ENCODE measurements at regions not wholly inside any gene's neighbourhood (a gene's known extent, or its start where the extent isn't known, plus 50 kb on each side); places are given as distances from the start of the nearest gene placed in this dataset.

- TF ChIP-seq CHD7 (IDR thresholded peaks at IDR 0.05; ENCODE audit: insufficient replicate concordance, low read length) = no peak
Measured at GRCh38 chr2:105179469-105180372, 61.8 kb upstream of the GPR45 start (continued).
